Activated CD4-positive, alpha-beta memory T cell treated with anti-CD3 and anti-CD28 coated beads, Interleukin-2, amount 10 ng/mL, durations not matched to agents 7 days and 5 days (primary cell): ENCODE measurements at regions not wholly inside any gene's neighbourhood (a gene's known extent, or its start where the extent isn't known, plus 50 kb on each side); places are given as distances from the start of the nearest gene placed in this dataset.

Experiments
- CTCF ChIA-PET: fragments of 350-600 bp; sonication (Branson Sonifier 250); formaldehyde crosslinking; loops from one replicate; lab custom pipeline; 2021; ENCODE audit warnings: antibody characterized with exemption, inconsistent platforms; lab: Charles Lee
- POLR2A ChIA-PET: fragments of 350-600 bp; sonication (Branson Sonifier 250); formaldehyde crosslinking; loops from one replicate; lab custom pipeline; 2021; ENCODE audit warnings: antibody characterized with exemption; lab: Charles Lee
- DNase-seq: peaks from one replicate; pipeline ENCODE4 v3.0.0-alpha.2; 2020
- H3K27ac Mint-ChIP-seq: one replicate; pipeline ENCODE4 v1.8.0; 2021; ENCODE audit warnings: mild to moderate bottlenecking, mixed read lengths
- H3K27me3 Mint-ChIP-seq: one replicate; pipeline ENCODE4 v1.8.0; 2021; ENCODE audit warnings: mixed read lengths
- H3K36me3 Mint-ChIP-seq: one replicate; pipeline ENCODE4 v1.8.0; 2021; ENCODE audit warnings: low read depth, mixed read lengths
- H3K4me1 Mint-ChIP-seq: one replicate; pipeline ENCODE4 v1.8.0; 2021; ENCODE audit warnings: mixed read lengths
- H3K4me3 Mint-ChIP-seq: one replicate; pipeline ENCODE4 v1.8.0; 2021; ENCODE audit warnings: mild to moderate bottlenecking, mixed read lengths
- H3K9me3 Mint-ChIP-seq: one replicate; pipeline ENCODE4 v1.8.0; 2021; ENCODE audit warnings: mixed read lengths

GRCh38 chr11:71060391-71060791 is 192.0 kb downstream of the SHANK2 start:
- Mint-ChIP-seq H3K27ac (no peak overlapping the region), H3K4me1 (no peaks in the 10 kb centered on the region), H3K36me3 (no peaks in the 10 kb centered on the region), H3K27me3 (no peaks in the 10 kb centered on the region), H3K9me3 (peaks cover 2% of the 10 kb centered on the region), H3K4me3 (no peak overlapping the region)
- ChIA-PET CTCF (no interaction called here), POLR2A (no interaction called here)
- no peak for DNase-seq

DNA sequence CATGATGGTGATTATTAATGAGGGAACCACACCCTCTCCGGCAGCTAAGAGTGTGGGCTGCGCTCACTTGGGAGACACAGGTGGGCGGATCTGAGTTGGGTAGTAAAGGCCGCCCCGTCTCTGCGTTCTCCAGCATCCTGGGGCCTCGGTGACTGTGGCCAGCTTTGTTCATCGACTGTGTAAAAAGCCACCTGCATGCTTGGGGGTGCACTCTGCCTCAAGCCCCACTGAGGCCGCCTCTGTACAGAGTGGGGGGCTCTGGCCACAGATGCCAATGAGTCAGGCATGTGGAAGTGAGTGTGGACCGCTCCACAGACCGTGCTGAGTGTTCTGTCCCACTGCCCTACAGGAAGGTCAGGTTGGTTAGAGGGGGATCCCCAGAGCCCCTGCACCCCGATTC is 192.7 kb downstream of the SHANK2 start:
- Mint-ChIP-seq H3K27me3 (no peaks in the 10 kb centered on the region), H3K36me3 (no peaks in the 10 kb centered on the region)
- CTCF ChIA-PET = interaction anchor here (1.2 kb wide), 1 partner anchor 14 kb away, joined by 3 read pairs; no protein-coding TSS in a partner anchor

GRCh38 chr11:71055925-71056324 is 196.5 kb downstream of the SHANK2 start:
- CTCF ChIA-PET = no interaction called here
- Mint-ChIP-seq H3K9me3 (peaks cover 2% of the 10 kb centered on the region), H3K27me3 (no peaks in the 10 kb centered on the region), H3K27ac (no peak overlapping the region), H3K36me3 (no peaks in the 10 kb centered on the region), H3K4me3 (no peak overlapping the region), H3K4me1 (no peaks in the 10 kb centered on the region)
- DNase-seq = no peak
- POLR2A ChIA-PET = no interaction called here

More for the DNA sequence above, 192.7 kb downstream of the SHANK2 start:
- DNase-seq = no peak
- peaks cover 2% of the 10 kb centered on the region for H3K9me3 Mint-ChIP-seq
- POLR2A ChIA-PET = no interaction called here
- no peaks in the 10 kb centered on the region for H3K4me1 Mint-ChIP-seq
- no peak overlapping the region for H3K4me3 Mint-ChIP-seq
- no peak overlapping the region for H3K27ac Mint-ChIP-seq
